GM23338 (cell line): ENCODE measurements at regions not wholly inside any gene's neighbourhood (a gene's known extent, or its start where the extent isn't known, plus 50 kb on each side); places are given as distances from the start of the nearest gene placed in this dataset.

Source experiments
- ATAC-seq: fragments of 200-7000 bp; cut with Tn5 transposase; 3 replicates; pipeline ENCODE4 v1.9.1; 2020
- DNase-seq: peaks from one replicate; pipeline ENCODE4 v3.0.0-alpha.2; 2015; ENCODE audit warnings: low spot score
- H2AFZ ChIP-seq: fragments of 200-600 bp; sonication (generic); 2 replicates; pipeline ENCODE4 v1.8.0; 2016; ENCODE audit warnings: antibody characterized with exemption, mild to moderate bottlenecking, moderate library complexity
- H3F3A ChIP-seq: fragments of 200-600 bp; sonication (generic); replicated peaks from 2 replicates; pipeline ENCODE4 v1.8.0; 2017; ENCODE audit warnings: antibody characterized with exemption, mixed run types, low read depth
- H3K27ac ChIP-seq: fragments of 200-600 bp; sonication (generic); 2 replicates; pipeline ENCODE4 v1.6.1; 2016; ENCODE audit warnings: low read depth
- H3K27me3 ChIP-seq: fragments of 200-600 bp; sonication (generic); 2 replicates; pipeline ENCODE4 v1.8.0; 2016; ENCODE audit warnings: mild to moderate bottlenecking, mixed run types, moderate library complexity; ENCODE audit not compliant: insufficient read depth
- H3K36me3 ChIP-seq: fragments of 200-600 bp; sonication (generic); 2 replicates; pipeline ENCODE4 v1.8.0; 2016; ENCODE audit warnings: mild to moderate bottlenecking; ENCODE audit not compliant: insufficient read depth
- H3K4me1 ChIP-seq: fragments of 200-600 bp; sonication (generic); 2 replicates; pipeline ENCODE4 v1.8.0; 2016; ENCODE audit warnings: mild to moderate bottlenecking, moderate library complexity; ENCODE audit not compliant: insufficient read depth
- H3K4me2 ChIP-seq: fragments of 200-600 bp; sonication (generic); 2 replicates; pipeline ENCODE4 v1.7.1; 2017; ENCODE audit warnings: mixed run types
- H3K4me3 ChIP-seq: fragments of 200-600 bp; sonication (generic); 2 replicates; pipeline ENCODE4 v1.6.1; 2016; ENCODE audit warnings: mixed run types
- H3K79me2 ChIP-seq: fragments of 200-600 bp; sonication (generic); replicated peaks from 2 replicates; pipeline ENCODE4 v1.8.0; 2017; ENCODE audit warnings: mild to moderate bottlenecking; ENCODE audit not compliant: insufficient read depth
- H3K9me2 ChIP-seq: fragments of 200-600 bp; sonication (generic); 2 replicates; pipeline ENCODE4 v1.8.0; 2017; ENCODE audit not compliant: insufficient read depth
- H4K20me1 ChIP-seq: fragments of 200-600 bp; sonication (generic); replicated peaks from 2 replicates; pipeline ENCODE4 v1.8.0; 2017; ENCODE audit warnings: mild to moderate bottlenecking; ENCODE audit not compliant: insufficient read depth
- H3K27ac Mint-ChIP-seq: 2 replicates; pipeline ENCODE4 v1.8.0; 2020; ENCODE audit warnings: inconsistent platforms, mild to moderate bottlenecking, moderate library complexity, mixed read lengths
- H3K27me3 Mint-ChIP-seq: 3 replicates; pipeline ENCODE4 v1.8.0; 2022; ENCODE audit warnings: low read depth, mild to moderate bottlenecking, moderate library complexity, mixed read lengths, inconsistent platforms; ENCODE audit not compliant: insufficient read depth, poor library complexity
- H3K36me3 Mint-ChIP-seq: 3 replicates; pipeline ENCODE4 v1.8.0; 2021; ENCODE audit warnings: low read depth, mild to moderate bottlenecking, inconsistent platforms, moderate library complexity, mixed read lengths
- H3K4me1 Mint-ChIP-seq: 3 replicates; pipeline ENCODE4 v1.8.0; 2020; ENCODE audit warnings: mild to moderate bottlenecking, inconsistent platforms, mixed read lengths
- H3K4me3 Mint-ChIP-seq: 3 replicates; pipeline ENCODE4 v1.8.0; 2021; ENCODE audit warnings: moderate library complexity, mild to moderate bottlenecking, inconsistent platforms, mixed read lengths
- H3K9me3 Mint-ChIP-seq: 3 replicates; pipeline ENCODE4 v1.8.0; 2020; ENCODE audit warnings: moderate library complexity, mild to moderate bottlenecking, inconsistent platforms, mixed read lengths
- ETS1 ChIP-seq: IDR thresholded peaks from 2 replicates; pipeline ENCODE4 v1.6.1; 2016; ENCODE audit warnings: antibody characterized with exemption
- EZH2 ChIP-seq: fragments of 200-600 bp; sonication (generic); IDR thresholded peaks from one replicate; pipeline ENCODE4 v1.8.0; 2017; ENCODE audit warnings: antibody characterized with exemption, mild to moderate bottlenecking, low read depth; ENCODE audit not compliant: unreplicated experiment
- EZH2phosphoT487 ChIP-seq: fragments of 200-600 bp; sonication (generic); IDR thresholded peaks from one replicate; pipeline ENCODE4 v1.8.1; 2018; ENCODE audit warnings: antibody characterized with exemption; ENCODE audit not compliant: unreplicated experiment
- JUNB ChIP-seq: IDR thresholded peaks from one replicate; pipeline ENCODE4 v1.6.1; 2016; ENCODE audit warnings: antibody characterized with exemption; ENCODE audit not compliant: unreplicated experiment
- POLR2AphosphoS5 ChIP-seq: IDR thresholded peaks from 2 replicates; pipeline ENCODE4 v1.6.1; 2016; ENCODE audit warnings: antibody characterized with exemption, low read depth
- REST ChIP-seq: IDR thresholded peaks from one replicate; pipeline ENCODE4 v1.6.1; 2018; ENCODE audit warnings: antibody characterized with exemption; ENCODE audit not compliant: unreplicated experiment
- ZNF114 ChIP-seq: fragments of 250-450 bp; sonication (Bioruptor Pico); IDR thresholded peaks from 2 replicates; pipeline ENCODE4 v1.5.0; 2020; ENCODE audit warnings: mild to moderate bottlenecking, moderate library complexity
- ZNF331 ChIP-seq: fragments of 250-450 bp; sonication (Bioruptor Pico); IDR thresholded peaks from 2 replicates; pipeline ENCODE4 v1.5.0; 2020; ENCODE audit warnings: low read depth, mild to moderate bottlenecking, moderate library complexity
- TF ChIP-seq, protein P1 (sequence below), 2 experiments: fragments of 200-600 bp in 1 of 2; sonication (generic) in 1 of 2; conservative IDR thresholded peaks; 2 replicates each; pipeline versions ENCODE4 v1.5.1 to v1.6.1; 2016 to 2017; ENCODE audit warnings: antibody characterized with exemption in 2 of 2, low read depth in 2 of 2, mild to moderate bottlenecking in 2 of 2, moderate library complexity in 1 of 2
- TF ChIP-seq, protein P2 (sequence below): fragments of 250-450 bp; sonication (Bioruptor Pico); IDR thresholded peaks from 2 replicates; pipeline ENCODE4 v1.5.0; 2020; ENCODE audit warnings: mild to moderate bottlenecking, moderate library complexity

DNA sequence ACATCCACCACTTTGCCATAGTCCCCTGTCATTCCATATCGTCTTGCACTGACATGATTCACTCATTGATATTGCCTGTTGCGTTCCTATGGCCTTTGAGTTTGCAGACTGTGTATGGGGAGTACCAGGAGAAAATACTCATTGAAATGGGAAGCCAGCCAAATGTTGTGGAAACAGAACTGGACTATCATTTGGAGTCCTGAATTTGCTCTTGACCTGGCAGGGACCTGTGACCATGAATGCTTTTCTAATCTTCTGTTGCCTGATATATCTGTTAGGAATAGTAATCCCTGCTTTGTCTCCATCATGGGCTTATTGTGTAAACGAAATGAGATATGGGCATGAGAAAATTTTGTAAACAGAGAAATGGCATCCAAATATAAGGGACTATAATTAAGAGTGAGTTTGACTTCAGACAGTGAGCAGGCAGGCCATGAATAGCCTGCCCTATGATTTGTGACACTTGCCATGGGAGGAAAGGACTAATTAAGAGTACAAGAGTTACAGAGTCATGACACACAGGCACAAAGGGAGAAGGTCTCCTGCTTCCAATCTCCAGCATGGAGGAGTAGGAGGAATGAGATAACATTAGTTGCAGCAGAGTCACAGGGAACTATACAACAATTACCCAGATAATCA lies 572.9 kb upstream of the SGCD start:
- Histone ChIP-seq H2AFZ (no peak overlapping the region), H4K20me1 (no peaks in the 10 kb centered on the region), H3K9me2 (0 out of 2 replicates have a peak, but pooled peaks cover 2% of the 10 kb centered on the region), H3K4me2 (no peak overlapping the region), H3K79me2 (no peaks in the 10 kb centered on the region), H3K4me1 (no peaks in the 10 kb centered on the region), H3K27ac (no peak overlapping the region), H3F3A (no peaks in the 10 kb centered on the region), H3K36me3 (no peaks in the 10 kb centered on the region), H3K4me3 (no peak overlapping the region), H3K27me3 (no peaks in the 10 kb centered on the region)
- H3K36me3 Mint-ChIP-seq, result no peaks in the 10 kb centered on the region
- no peaks in the 10 kb centered on the region for H3K27me3 Mint-ChIP-seq
- H3K4me1 Mint-ChIP-seq, result no peaks in the 10 kb centered on the region
- ATAC-seq (no peak), DNase-seq (no peak)
- TF ChIP-seq ETS1 (no peak), ZNF331 (CRISPR knock-in tag) (no peak), POLR2AphosphoS5 (no peak), EZH2phosphoT487 (no peak), EZH2 (no peak), ZNF114 (CRISPR knock-in tag) (no peak), REST (no peak), JUNB (no peak)
- TF ChIP-seq, protein P1, sequence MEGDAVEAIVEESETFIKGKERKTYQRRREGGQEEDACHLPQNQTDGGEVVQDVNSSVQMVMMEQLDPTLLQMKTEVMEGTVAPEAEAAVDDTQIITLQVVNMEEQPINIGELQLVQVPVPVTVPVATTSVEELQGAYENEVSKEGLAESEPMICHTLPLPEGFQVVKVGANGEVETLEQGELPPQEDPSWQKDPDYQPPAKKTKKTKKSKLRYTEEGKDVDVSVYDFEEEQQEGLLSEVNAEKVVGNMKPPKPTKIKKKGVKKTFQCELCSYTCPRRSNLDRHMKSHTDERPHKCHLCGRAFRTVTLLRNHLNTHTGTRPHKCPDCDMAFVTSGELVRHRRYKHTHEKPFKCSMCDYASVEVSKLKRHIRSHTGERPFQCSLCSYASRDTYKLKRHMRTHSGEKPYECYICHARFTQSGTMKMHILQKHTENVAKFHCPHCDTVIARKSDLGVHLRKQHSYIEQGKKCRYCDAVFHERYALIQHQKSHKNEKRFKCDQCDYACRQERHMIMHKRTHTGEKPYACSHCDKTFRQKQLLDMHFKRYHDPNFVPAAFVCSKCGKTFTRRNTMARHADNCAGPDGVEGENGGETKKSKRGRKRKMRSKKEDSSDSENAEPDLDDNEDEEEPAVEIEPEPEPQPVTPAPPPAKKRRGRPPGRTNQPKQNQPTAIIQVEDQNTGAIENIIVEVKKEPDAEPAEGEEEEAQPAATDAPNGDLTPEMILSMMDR (conservative IDR thresholded peaks at IDR 0.05; ENCODE audit: low read depth in 2 of 2), result no peak
- TF ChIP-seq, protein P2, sequence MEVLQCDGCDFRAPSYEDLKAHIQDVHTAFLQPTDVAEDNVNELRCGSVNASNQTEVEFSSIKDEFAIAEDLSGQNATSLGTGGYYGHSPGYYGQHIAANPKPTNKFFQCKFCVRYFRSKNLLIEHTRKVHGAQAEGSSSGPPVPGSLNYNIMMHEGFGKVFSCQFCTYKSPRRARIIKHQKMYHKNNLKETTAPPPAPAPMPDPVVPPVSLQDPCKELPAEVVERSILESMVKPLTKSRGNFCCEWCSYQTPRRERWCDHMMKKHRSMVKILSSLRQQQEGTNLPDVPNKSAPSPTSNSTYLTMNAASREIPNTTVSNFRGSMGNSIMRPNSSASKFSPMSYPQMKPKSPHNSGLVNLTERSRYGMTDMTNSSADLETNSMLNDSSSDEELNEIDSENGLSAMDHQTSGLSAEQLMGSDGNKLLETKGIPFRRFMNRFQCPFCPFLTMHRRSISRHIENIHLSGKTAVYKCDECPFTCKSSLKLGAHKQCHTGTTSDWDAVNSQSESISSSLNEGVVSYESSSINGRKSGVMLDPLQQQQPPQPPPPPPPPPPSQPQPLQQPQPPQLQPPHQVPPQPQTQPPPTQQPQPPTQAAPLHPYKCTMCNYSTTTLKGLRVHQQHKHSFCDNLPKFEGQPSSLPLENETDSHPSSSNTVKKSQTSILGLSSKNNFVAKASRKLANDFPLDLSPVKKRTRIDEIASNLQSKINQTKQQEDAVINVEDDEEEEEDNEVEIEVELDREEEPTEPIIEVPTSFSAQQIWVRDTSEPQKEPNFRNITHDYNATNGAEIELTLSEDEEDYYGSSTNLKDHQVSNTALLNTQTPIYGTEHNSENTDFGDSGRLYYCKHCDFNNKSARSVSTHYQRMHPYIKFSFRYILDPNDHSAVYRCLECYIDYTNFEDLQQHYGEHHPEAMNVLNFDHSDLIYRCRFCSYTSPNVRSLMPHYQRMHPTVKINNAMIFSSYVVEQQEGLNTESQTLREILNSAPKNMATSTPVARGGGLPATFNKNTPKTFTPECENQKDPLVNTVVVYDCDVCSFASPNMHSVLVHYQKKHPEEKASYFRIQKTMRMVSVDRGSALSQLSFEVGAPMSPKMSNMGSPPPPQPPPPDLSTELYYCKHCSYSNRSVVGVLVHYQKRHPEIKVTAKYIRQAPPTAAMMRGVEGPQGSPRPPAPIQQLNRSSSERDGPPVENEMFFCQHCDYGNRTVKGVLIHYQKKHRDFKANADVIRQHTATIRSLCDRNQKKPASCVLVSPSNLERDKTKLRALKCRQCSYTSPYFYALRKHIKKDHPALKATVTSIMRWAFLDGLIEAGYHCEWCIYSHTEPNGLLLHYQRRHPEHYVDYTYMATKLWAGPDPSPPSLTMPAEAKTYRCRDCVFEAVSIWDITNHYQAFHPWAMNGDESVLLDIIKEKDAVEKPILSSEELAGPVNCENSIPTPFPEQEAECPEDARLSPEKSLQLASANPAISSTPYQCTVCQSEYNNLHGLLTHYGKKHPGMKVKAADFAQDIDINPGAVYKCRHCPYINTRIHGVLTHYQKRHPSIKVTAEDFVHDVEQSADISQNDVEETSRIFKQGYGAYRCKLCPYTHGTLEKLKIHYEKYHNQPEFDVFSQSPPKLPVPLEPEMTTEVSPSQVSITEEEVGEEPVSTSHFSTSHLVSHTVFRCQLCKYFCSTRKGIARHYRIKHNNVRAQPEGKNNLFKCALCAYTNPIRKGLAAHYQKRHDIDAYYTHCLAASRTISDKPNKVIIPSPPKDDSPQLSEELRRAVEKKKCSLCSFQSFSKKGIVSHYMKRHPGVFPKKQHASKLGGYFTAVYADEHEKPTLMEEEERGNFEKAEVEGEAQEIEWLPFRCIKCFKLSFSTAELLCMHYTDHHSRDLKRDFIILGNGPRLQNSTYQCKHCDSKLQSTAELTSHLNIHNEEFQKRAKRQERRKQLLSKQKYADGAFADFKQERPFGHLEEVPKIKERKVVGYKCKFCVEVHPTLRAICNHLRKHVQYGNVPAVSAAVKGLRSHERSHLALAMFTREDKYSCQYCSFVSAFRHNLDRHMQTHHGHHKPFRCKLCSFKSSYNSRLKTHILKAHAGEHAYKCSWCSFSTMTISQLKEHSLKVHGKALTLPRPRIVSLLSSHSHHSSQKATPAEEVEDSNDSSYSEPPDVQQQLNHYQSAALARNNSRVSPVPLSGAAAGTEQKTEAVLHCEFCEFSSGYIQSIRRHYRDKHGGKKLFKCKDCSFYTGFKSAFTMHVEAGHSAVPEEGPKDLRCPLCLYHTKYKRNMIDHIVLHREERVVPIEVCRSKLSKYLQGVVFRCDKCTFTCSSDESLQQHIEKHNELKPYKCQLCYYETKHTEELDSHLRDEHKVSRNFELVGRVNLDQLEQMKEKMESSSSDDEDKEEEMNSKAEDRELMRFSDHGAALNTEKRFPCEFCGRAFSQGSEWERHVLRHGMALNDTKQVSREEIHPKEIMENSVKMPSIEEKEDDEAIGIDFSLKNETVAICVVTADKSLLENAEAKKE (CRISPR knock-in tag), result no peak
- no peaks in the 10 kb centered on the region for H3K9me3 Mint-ChIP-seq
- no peak overlapping the region for H3K27ac Mint-ChIP-seq
- H3K4me3 Mint-ChIP-seq, result no peak overlapping the region
